ENCODE measurements at regions not wholly inside any gene's neighbourhood (a gene's known extent, or its start where the extent isn't known, plus 50 kb on each side); places are given as distances from the start of the nearest gene placed in this dataset.

GRCh38 chr6:79763301-79763700, 132.2 kb downstream of the SH3BGRL2 start:
- TF ChIP-seq EZH2 (conservative IDR thresholded peaks at IDR 0.05; ENCODE audit: low read depth, low read length) (no peak), CENPX (CRISPR knock-in tag; IDR thresholded peaks at IDR 0.05) (no peak), PHF8 (CRISPR knock-in tag; IDR thresholded peaks at IDR 0.05) (no peak), CTCF (CRISPR knock-in tag; IDR thresholded peaks at IDR 0.05) (no peak)

All from HepG2 (cell line).